ENCODE measurements at regions not wholly inside any gene's neighbourhood (a gene's known extent, or its start where the extent isn't known, plus 50 kb on each side); places are given as distances from the start of the nearest gene placed in this dataset.
"Not testable (repeated sequence)": the region's sequence is repeated elsewhere in the genome, so short reads cannot be mapped to it uniquely, and the experiment has no call there.

- not testable (repeated sequence) for DNase-seq (ENCODE audit: low spot score)
Observed at GRCh38 chr1:148386031-148386398, 97.1 kb downstream of the PPIAL4G start.

GRCh38 chr1:148385371-148386030 lies 97.6 kb downstream of the PPIAL4G start:
- DNase-seq (ENCODE audit: low spot score): no peak

- no peak for DNase-seq (ENCODE audit: low spot score)
Observed at GRCh38 chr1:148383966-148384365, 99.1 kb downstream of the PPIAL4G start.

- no peak for DNase-seq (ENCODE audit: low spot score)
Observed at GRCh38 chr1:148379697-148380096, 103.4 kb downstream of the PPIAL4G start.

- DNase-seq (ENCODE audit: low spot score): no peak
Observed at GRCh38 chr1:148379170-148379500, 104.0 kb downstream of the PPIAL4G start.

GRCh38 chr1:148377992-148378391 lies 105.1 kb downstream of the PPIAL4G start:
- not testable (repeated sequence) for DNase-seq (ENCODE audit: low spot score)

- not testable (repeated sequence) for DNase-seq (ENCODE audit: low spot score)
Observed at GRCh38 chr1:148377045-148377444, 106.1 kb downstream of the PPIAL4G start.

GRCh38 chr1:148374101-148374500 lies 109.0 kb downstream of the PPIAL4G start:
- no peak for DNase-seq (ENCODE audit: low spot score)

GRCh38 chr1:148373192-148373925 lies 109.7 kb downstream of the PPIAL4G start:
- no peak for DNase-seq (ENCODE audit: low spot score)

GRCh38 chr1:148372731-148373130 lies 110.4 kb downstream of the PPIAL4G start:
- no peak for DNase-seq (ENCODE audit: low spot score)

- DNase-seq (ENCODE audit: low spot score): not testable (repeated sequence)
Observed at GRCh38 chr1:148372051-148372726, 110.9 kb downstream of the PPIAL4G start.

- DNase-seq (ENCODE audit: low spot score): peak; percentile 69
Observed at GRCh38 chr1:148371551-148371994, 111.5 kb downstream of the PPIAL4G start.

GRCh38 chr1:148370661-148371060 lies 112.4 kb downstream of the PPIAL4G start:
- not testable (repeated sequence) for DNase-seq (ENCODE audit: low spot score)

- DNase-seq (ENCODE audit: low spot score): no peak
Observed at GRCh38 chr1:148367596-148367995, 115.5 kb downstream of the PPIAL4G start.

- DNase-seq (ENCODE audit: low spot score): not testable (repeated sequence)
Observed at GRCh38 chr1:148366136-148366753, 116.9 kb downstream of the PPIAL4G start.

- DNase-seq (ENCODE audit: low spot score): not testable (repeated sequence)
Observed at GRCh38 chr1:148365151-148365550, 118.0 kb downstream of the PPIAL4G start.

GRCh38 chr1:148363979-148364378 lies 119.1 kb downstream of the PPIAL4G start:
- DNase-seq (ENCODE audit: low spot score): not testable (repeated sequence)

GRCh38 chr1:148363439-148363810 lies 119.7 kb downstream of the PPIAL4G start:
- no peak for DNase-seq (ENCODE audit: low spot score)

GRCh38 chr1:148362626-148363438 lies 120.3 kb downstream of the PPIAL4G start:
- DNase-seq (ENCODE audit: low spot score): peak; percentile 56

GRCh38 chr1:148362216-148362611 lies 120.9 kb downstream of the PPIAL4G start:
- DNase-seq (ENCODE audit: low spot score): no peak

GRCh38 chr1:148361427-148362215 lies 121.5 kb downstream of the PPIAL4G start:
- not testable (repeated sequence) for DNase-seq (ENCODE audit: low spot score)

All from iPS-NIHi11 (cell line).